NCI-H128 (cell line): ENCODE measurements at regions not wholly inside any gene's neighbourhood (a gene's known extent, or its start where the extent isn't known, plus 50 kb on each side); places are given as distances from the start of the nearest gene placed in this dataset.

Experiments
- DNase-seq: peaks from one replicate; lab custom pipeline; 2025; ENCODE audit not compliant: unreplicated experiment; lab: John Stamatoyannopoulos, UW

GRCh38 chr2:83585250-83585649, 873.8 kb downstream of the SUCLG1 start:
- DNase-seq: no peak

- no peak for DNase-seq
Observed at GRCh38 chr2:83584672-83585071, 874.4 kb downstream of the SUCLG1 start.

- DNase-seq: no peak
Observed at GRCh38 chr2:83582589-83582988, 876.5 kb downstream of the SUCLG1 start.

GRCh38 chr2:83579507-83579906, 879.6 kb downstream of the SUCLG1 start:
- DNase-seq: no peak

GRCh38 chr2:83578405-83578804, 880.7 kb downstream of the SUCLG1 start:
- DNase-seq: no peak

GRCh38 chr2:83574614-83575013, 884.5 kb downstream of the SUCLG1 start:
- DNase-seq: no peak

GRCh38 chr2:83573060-83573459, 886.0 kb downstream of the SUCLG1 start:
- no peak for DNase-seq

GRCh38 chr2:83572400-83572799, 886.7 kb downstream of the SUCLG1 start:
- DNase-seq: no peak

GRCh38 chr2:83567551-83567950, 891.5 kb downstream of the SUCLG1 start:
- no peak for DNase-seq

GRCh38 chr2:83565626-83566025, 893.5 kb downstream of the SUCLG1 start:
- DNase-seq: no peak

- no peak for DNase-seq
Observed at GRCh38 chr2:83565181-83565580, 893.9 kb downstream of the SUCLG1 start.

GRCh38 chr2:83561592-83561991, 897.5 kb downstream of the SUCLG1 start:
- DNase-seq: no peak

- DNase-seq: no peak
Observed at GRCh38 chr2:83536556-83536955, 922.5 kb downstream of the SUCLG1 start.

GRCh38 chr2:83534416-83534815, 924.7 kb downstream of the SUCLG1 start:
- no peak for DNase-seq

- DNase-seq: peak; percentile 53
Observed at GRCh38 chr2:83531206-83531826, 927.8 kb downstream of the SUCLG1 start.

- DNase-seq: no peak
Observed at GRCh38 chr2:83528767-83529166, 930.3 kb downstream of the SUCLG1 start.

- no peak for DNase-seq
Observed at GRCh38 chr2:83522891-83523493, 936.1 kb downstream of the SUCLG1 start.

GRCh38 chr2:83517727-83518368, 941.2 kb downstream of the SUCLG1 start:
- no peak for DNase-seq

GRCh38 chr2:83516503-83516902, 942.6 kb downstream of the SUCLG1 start:
- no peak for DNase-seq

- DNase-seq: no peak
Observed at GRCh38 chr2:83487451-83487850, 971.6 kb downstream of the SUCLG1 start.

- no peak for DNase-seq
Observed at GRCh38 chr2:83481436-83481835, 977.6 kb downstream of the SUCLG1 start.

- DNase-seq: no peak
Observed at GRCh38 chr2:83478037-83478436, 981.0 kb downstream of the SUCLG1 start.

GRCh38 chr2:83475371-83475770, 983.7 kb downstream of the SUCLG1 start:
- DNase-seq: no peak
